ENCODE measurements at regions not wholly inside any gene's neighbourhood (a gene's known extent, or its start where the extent isn't known, plus 50 kb on each side); places are given as distances from the start of the nearest gene placed in this dataset.
"Not testable (repeated sequence)": the region's sequence is repeated elsewhere in the genome, so short reads cannot be mapped to it uniquely, and the experiment has no call there.

DNA sequence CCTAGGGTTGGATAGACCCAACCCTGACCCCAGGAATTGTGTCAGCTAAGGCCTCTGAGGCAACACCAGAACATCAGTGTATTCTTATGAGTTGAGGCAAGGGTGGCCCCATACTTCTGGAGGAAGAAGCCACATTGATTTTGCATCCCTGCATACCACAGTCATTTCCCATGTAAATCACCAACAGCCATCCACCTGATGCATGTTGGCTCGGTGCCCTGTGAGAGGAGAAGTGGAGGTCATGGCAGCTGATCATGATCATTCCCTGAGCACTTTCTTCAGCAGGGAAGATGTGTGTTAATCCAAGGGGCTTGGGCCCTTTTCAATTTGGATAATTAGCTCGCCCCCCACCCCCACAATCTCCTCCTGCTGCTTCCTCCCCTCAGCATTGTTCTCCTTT is 85.1 kb downstream of the ATP6V0E2 start:
- TF ChIP-seq, protein P1, sequence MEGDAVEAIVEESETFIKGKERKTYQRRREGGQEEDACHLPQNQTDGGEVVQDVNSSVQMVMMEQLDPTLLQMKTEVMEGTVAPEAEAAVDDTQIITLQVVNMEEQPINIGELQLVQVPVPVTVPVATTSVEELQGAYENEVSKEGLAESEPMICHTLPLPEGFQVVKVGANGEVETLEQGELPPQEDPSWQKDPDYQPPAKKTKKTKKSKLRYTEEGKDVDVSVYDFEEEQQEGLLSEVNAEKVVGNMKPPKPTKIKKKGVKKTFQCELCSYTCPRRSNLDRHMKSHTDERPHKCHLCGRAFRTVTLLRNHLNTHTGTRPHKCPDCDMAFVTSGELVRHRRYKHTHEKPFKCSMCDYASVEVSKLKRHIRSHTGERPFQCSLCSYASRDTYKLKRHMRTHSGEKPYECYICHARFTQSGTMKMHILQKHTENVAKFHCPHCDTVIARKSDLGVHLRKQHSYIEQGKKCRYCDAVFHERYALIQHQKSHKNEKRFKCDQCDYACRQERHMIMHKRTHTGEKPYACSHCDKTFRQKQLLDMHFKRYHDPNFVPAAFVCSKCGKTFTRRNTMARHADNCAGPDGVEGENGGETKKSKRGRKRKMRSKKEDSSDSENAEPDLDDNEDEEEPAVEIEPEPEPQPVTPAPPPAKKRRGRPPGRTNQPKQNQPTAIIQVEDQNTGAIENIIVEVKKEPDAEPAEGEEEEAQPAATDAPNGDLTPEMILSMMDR (IDR thresholded peaks at IDR 0.05) = not testable (repeated sequence)
- not testable (repeated sequence) for TF ChIP-seq POLR2A (IDR thresholded peaks at IDR 0.05)

All from breast epithelium (tissue), 3 donors.